ENCODE measurements at regions not wholly inside any gene's neighbourhood (a gene's known extent, or its start where the extent isn't known, plus 50 kb on each side); places are given as distances from the start of the nearest gene placed in this dataset.

DNA sequence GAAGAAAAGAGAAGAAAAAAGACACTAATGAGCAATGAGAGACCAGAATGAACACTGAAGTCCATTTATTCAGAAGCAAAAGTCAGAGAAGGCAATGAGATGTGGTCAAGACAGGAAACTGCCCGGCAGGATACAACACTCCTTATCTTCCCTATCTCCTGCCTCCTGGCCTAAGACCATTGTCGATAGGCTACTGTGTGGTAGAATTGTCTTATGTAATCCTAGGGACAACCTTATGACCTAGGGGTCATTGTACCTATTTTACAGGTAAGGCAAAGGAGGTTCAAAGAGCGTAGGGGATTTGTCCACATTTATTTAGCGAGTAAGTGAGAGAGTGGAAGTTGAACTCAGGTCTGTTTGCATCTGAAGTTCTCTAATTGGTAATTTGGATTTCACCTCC, 63.0 kb upstream of the PTPN3 start:
- peaks cover 2% of the 10 kb centered on the region for H3K27me3 ChIP-seq (ENCODE audit: insufficient read depth, low read length, poor library complexity)
- H3K4me3 ChIP-seq (ENCODE audit: low read depth in 1 of 2, low read length in 2 of 2) = no peak overlapping the region
- H3K9ac ChIP-seq (ENCODE audit: low read depth, low read length) = no peak overlapping the region
- H3K79me2 ChIP-seq (ENCODE audit: insufficient read depth, low read length) = no peaks in the 10 kb centered on the region
- H2AFZ ChIP-seq (ENCODE audit: low read depth, low read length) = no peak overlapping the region
- H3K36me3 ChIP-seq (ENCODE audit: insufficient read depth, low read length) = no peaks in the 10 kb centered on the region
- no peaks in the 10 kb centered on the region for H3K4me1 ChIP-seq (ENCODE audit: insufficient read depth, low read length)
- no peak overlapping the region for H3K27ac ChIP-seq (ENCODE audit: low read length)
- no peak overlapping the region for H3K4me2 ChIP-seq (ENCODE audit: insufficient read depth, low read length)
- ATAC-seq (ENCODE audit: insufficient read depth, low read depth) (no peak), DNase-seq (no peak)
- H4K20me1 ChIP-seq (ENCODE audit: insufficient read depth, low read length) = no peaks in the 10 kb centered on the region
- H3K9me3 ChIP-seq (ENCODE audit: insufficient read depth, low read length, severe bottlenecking) = no peaks in the 10 kb centered on the region
- TF ChIP-seq EZH2 (IDR thresholded peaks at IDR 0.05; ENCODE audit: borderline replicate concordance, low read depth, low read length, severe bottlenecking) = no peak
- TF ChIP-seq, protein P1, sequence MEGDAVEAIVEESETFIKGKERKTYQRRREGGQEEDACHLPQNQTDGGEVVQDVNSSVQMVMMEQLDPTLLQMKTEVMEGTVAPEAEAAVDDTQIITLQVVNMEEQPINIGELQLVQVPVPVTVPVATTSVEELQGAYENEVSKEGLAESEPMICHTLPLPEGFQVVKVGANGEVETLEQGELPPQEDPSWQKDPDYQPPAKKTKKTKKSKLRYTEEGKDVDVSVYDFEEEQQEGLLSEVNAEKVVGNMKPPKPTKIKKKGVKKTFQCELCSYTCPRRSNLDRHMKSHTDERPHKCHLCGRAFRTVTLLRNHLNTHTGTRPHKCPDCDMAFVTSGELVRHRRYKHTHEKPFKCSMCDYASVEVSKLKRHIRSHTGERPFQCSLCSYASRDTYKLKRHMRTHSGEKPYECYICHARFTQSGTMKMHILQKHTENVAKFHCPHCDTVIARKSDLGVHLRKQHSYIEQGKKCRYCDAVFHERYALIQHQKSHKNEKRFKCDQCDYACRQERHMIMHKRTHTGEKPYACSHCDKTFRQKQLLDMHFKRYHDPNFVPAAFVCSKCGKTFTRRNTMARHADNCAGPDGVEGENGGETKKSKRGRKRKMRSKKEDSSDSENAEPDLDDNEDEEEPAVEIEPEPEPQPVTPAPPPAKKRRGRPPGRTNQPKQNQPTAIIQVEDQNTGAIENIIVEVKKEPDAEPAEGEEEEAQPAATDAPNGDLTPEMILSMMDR (IDR thresholded peaks at IDR 0.05; ENCODE audit: borderline replicate concordance, extremely low read depth, low read length, poor library complexity, severe bottlenecking) = no peak

DNA sequence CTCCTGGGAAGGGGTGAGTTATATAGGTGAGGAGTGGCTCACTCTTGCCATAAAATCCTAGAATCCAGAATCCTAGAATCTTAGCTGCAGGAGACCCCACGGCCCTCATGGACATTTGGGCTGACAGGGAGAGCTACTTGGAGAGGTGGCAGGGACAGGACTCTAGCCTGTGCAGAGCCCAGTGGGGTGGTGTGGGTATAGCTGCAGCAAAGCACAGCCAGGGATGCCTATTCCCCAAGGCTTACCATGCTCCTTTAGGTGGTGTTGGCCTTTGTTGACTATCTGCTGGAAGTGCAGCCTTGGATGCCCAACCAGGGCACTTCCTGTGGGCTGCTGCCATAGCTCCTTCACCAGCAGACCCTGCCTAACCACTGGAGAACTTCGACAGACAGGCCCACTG, 70.0 kb upstream of the PTPN3 start:
- H3K9ac ChIP-seq (ENCODE audit: low read depth, low read length) = no peak overlapping the region
- no peaks in the 10 kb centered on the region for H3K36me3 ChIP-seq (ENCODE audit: insufficient read depth, low read length)
- H3K27me3 ChIP-seq (ENCODE audit: insufficient read depth, low read length, poor library complexity) = peaks cover 2% of the 10 kb centered on the region
- no peaks in the 10 kb centered on the region for H3K79me2 ChIP-seq (ENCODE audit: insufficient read depth, low read length)
- ATAC-seq (ENCODE audit: insufficient read depth, low read depth) = 0 out of 3 replicates have a peak, but pooled peaks have one; percentile 24
- no peak overlapping the region for H3K4me3 ChIP-seq (ENCODE audit: low read depth in 1 of 2, low read length in 2 of 2)
- H3K27ac ChIP-seq (ENCODE audit: low read length) = no peak overlapping the region
- no peaks in the 10 kb centered on the region for H3K9me3 ChIP-seq (ENCODE audit: insufficient read depth, low read length, severe bottlenecking)
- no peaks in the 10 kb centered on the region for H4K20me1 ChIP-seq (ENCODE audit: insufficient read depth, low read length)
- no peak for DNase-seq
- no peak overlapping the region for H3K4me2 ChIP-seq (ENCODE audit: insufficient read depth, low read length)
- TF ChIP-seq, protein P1 (IDR thresholded peaks at IDR 0.05; ENCODE audit: borderline replicate concordance, extremely low read depth, low read length, poor library complexity, severe bottlenecking) = no peak
- TF ChIP-seq EZH2 (IDR thresholded peaks at IDR 0.05; ENCODE audit: borderline replicate concordance, low read depth, low read length, severe bottlenecking) = no peak
- H3K4me1 ChIP-seq (ENCODE audit: insufficient read depth, low read length) = no peaks in the 10 kb centered on the region
- H2AFZ ChIP-seq (ENCODE audit: low read depth, low read length) = no peak overlapping the region

DNA sequence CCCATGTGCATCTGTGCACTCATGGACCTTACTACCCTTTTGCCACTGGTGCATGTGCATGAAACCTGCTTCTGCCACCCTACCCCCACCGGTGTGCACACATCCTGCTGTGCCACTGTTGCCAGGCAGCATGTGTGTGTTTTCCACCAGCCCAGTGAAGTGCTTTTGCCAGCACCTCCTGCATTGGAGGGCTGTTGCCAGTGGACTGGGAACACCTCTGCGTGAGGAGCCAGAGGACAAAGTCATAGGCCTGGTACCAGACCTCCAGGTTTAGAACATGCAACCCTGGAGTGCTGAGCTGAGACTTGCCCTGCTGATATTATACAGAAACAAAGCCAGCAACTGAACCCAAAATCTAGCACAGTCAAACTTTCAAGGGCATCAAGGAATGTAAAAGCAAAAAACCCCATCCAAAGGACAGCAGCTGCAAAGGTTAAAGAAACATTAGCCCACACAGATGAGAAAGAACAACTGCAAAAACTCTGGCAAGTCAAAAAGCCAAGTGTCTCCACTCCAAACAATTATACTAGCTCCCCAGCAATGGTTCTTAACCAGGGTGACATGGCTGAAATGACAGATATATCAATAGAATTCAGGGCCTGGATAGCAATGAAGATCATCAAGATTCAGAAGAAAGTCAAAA, 70.6 kb upstream of the PTPN3 start:
- no peak overlapping the region for H3K4me3 ChIP-seq (ENCODE audit: low read depth in 1 of 2, low read length in 2 of 2)
- no peak overlapping the region for H3K4me2 ChIP-seq (ENCODE audit: insufficient read depth, low read length)
- H3K27ac ChIP-seq (ENCODE audit: low read length) = no peak overlapping the region
- no peak overlapping the region for H2AFZ ChIP-seq (ENCODE audit: low read depth, low read length)
- no peaks in the 10 kb centered on the region for H3K9me3 ChIP-seq (ENCODE audit: insufficient read depth, low read length, severe bottlenecking)
- no peak overlapping the region for H3K9ac ChIP-seq (ENCODE audit: low read depth, low read length)
- H3K36me3 ChIP-seq (ENCODE audit: insufficient read depth, low read length) = no peaks in the 10 kb centered on the region
- TF ChIP-seq, protein P1 (IDR thresholded peaks at IDR 0.05; ENCODE audit: borderline replicate concordance, extremely low read depth, low read length, poor library complexity, severe bottlenecking) = no peak
- TF ChIP-seq EZH2 (IDR thresholded peaks at IDR 0.05; ENCODE audit: borderline replicate concordance, low read depth, low read length, severe bottlenecking) = no peak
- DNase-seq = no peak
- no peaks in the 10 kb centered on the region for H3K79me2 ChIP-seq (ENCODE audit: insufficient read depth, low read length)
- H4K20me1 ChIP-seq (ENCODE audit: insufficient read depth, low read length) = no peaks in the 10 kb centered on the region
- peaks cover 2% of the 10 kb centered on the region for H3K27me3 ChIP-seq (ENCODE audit: insufficient read depth, low read length, poor library complexity)
- H3K4me1 ChIP-seq (ENCODE audit: insufficient read depth, low read length) = no peaks in the 10 kb centered on the region
- no peak for ATAC-seq (ENCODE audit: insufficient read depth, low read depth)
